HEK293 (cell line): ENCODE measurements at regions not wholly inside any gene's neighbourhood (a gene's known extent, or its start where the extent isn't known, plus 50 kb on each side); places are given as distances from the start of the nearest gene placed in this dataset.

Experiments
- CTCF ChIP-seq: fragments of 450-650 bp; formaldehyde crosslinking; IDR thresholded peaks from 2 replicates; pipeline ENCODE4 v1.5.1; 2016; ENCODE audit warnings: missing biosample characterization, missing genetic modification characterization
- PATZ1 ChIP-seq: fragments of 450-650 bp; formaldehyde crosslinking; IDR thresholded peaks from 2 replicates; pipeline ENCODE4 v1.5.1; 2016; ENCODE audit warnings: missing biosample characterization, missing genetic modification characterization
- REST ChIP-seq: fragments of 450-650 bp; formaldehyde crosslinking; IDR thresholded peaks from 2 replicates; pipeline ENCODE4 v1.5.1; 2016; ENCODE audit warnings: missing biosample characterization, missing genetic modification characterization
- SALL2 ChIP-seq: fragments of 450-650 bp; formaldehyde crosslinking; IDR thresholded peaks from 2 replicates; pipeline ENCODE4 v1.5.0; 2017; ENCODE audit warnings: missing biosample characterization, mild to moderate bottlenecking, missing genetic modification characterization, borderline replicate concordance
- ZBTB21 ChIP-seq: fragments of 450-650 bp; formaldehyde crosslinking; IDR thresholded peaks from 2 replicates; pipeline ENCODE4 v1.5.1; 2017; ENCODE audit warnings: missing biosample characterization, missing genetic modification characterization
- ZNF121 ChIP-seq: fragments of 450-650 bp; formaldehyde crosslinking; IDR thresholded peaks from 2 replicates; pipeline ENCODE4 v1.5.1; 2016; ENCODE audit warnings: missing biosample characterization, missing genetic modification characterization
- ZNF274 ChIP-seq, 2 experiments: fragments of 200-500 bp in 1 of 2; fragments of 450-650 bp in 1 of 2; sonication (Bioruptor generic) in 1 of 2; formaldehyde crosslinking in 1 of 2; IDR thresholded peaks; 2 replicates each; pipeline versions ENCODE4 v1.5.1 to v1.6.1; 2014 to 2016; ENCODE audit warnings: borderline replicate concordance in 1 of 2, inconsistent platforms in 1 of 2, low read length in 1 of 2, missing biosample characterization in 1 of 2, missing genetic modification characterization in 1 of 2
- ZNF354C ChIP-seq: fragments of 450-650 bp; formaldehyde crosslinking; IDR thresholded peaks from 2 replicates; pipeline ENCODE4 v1.5.1; 2016; ENCODE audit warnings: missing biosample characterization, missing genetic modification characterization, low read depth, borderline replicate concordance
- ZNF473 ChIP-seq: fragments of 450-650 bp; formaldehyde crosslinking; IDR thresholded peaks from 2 replicates; pipeline ENCODE4 v1.5.1; 2017; ENCODE audit warnings: missing biosample characterization, missing genetic modification characterization
- ZNF501 ChIP-seq: fragments of 450-650 bp; formaldehyde crosslinking; IDR thresholded peaks from 2 replicates; pipeline ENCODE4 v1.5.1; 2016; ENCODE audit warnings: missing biosample characterization, missing genetic modification characterization
- ZNF530 ChIP-seq: fragments of 450-650 bp; formaldehyde crosslinking; IDR thresholded peaks from 2 replicates; pipeline ENCODE4 v1.5.1; 2016; ENCODE audit warnings: low read depth, missing biosample characterization, missing genetic modification characterization

GRCh38 chr5:144822503-144822902 lies 651.8 kb downstream of the KCTD16 start:
- TF ChIP-seq ZNF354C (tag by site-specific recombination) (no peak), SALL2 (tag by site-specific recombination) (no peak), ZNF501 (no peak), ZBTB21 (tag by site-specific recombination) (no peak), CTCF (tag by site-specific recombination) (no peak), REST (tag by site-specific recombination) (no peak), PATZ1 (tag by site-specific recombination) (no peak), ZNF121 (tag by site-specific recombination) (no peak), ZNF473 (tag by site-specific recombination) (no peak), ZNF530 (tag by site-specific recombination) (no peak), ZNF274 (IDR thresholded peaks at IDR 0.05; ENCODE audit: low read length) (no peak), ZNF274 (tag by site-specific recombination; IDR thresholded peaks at IDR 0.05; ENCODE audit: borderline replicate concordance) (no peak)
